BE2C (cell line): ENCODE measurements at regions not wholly inside any gene's neighbourhood (a gene's known extent, or its start where the extent isn't known, plus 50 kb on each side); places are given as distances from the start of the nearest gene placed in this dataset.
A peak's percentile ranks its signal among the peaks of the same experiment; 100 is the strongest.

Experiments
- DNase-seq: peaks from one replicate; pipeline ENCODE4 v3.0.0-alpha.2; 2020
- H3K27me3 ChIP-seq: fragments of 250-450 bp; sonication (Bioruptor Pico); 2 replicates; pipeline ENCODE4 v1.5.1; 2020; ENCODE audit warnings: mild to moderate bottlenecking
- H3K36me3 ChIP-seq: fragments of 250-450 bp; sonication (Bioruptor Pico); 2 replicates; pipeline ENCODE4 v1.5.1; 2020; ENCODE audit warnings: mild to moderate bottlenecking
- H3K4me1 ChIP-seq: fragments of 250-450 bp; sonication (Bioruptor Pico); 2 replicates; pipeline ENCODE4 v1.5.1; 2020
- H3K4me3 ChIP-seq: 2 replicates; pipeline ENCODE4 v1.5.1; 2011; ENCODE audit warnings: low read depth, low read length
- H3K9me3 ChIP-seq: fragments of 250-450 bp; sonication (Bioruptor Pico); 2 replicates; pipeline ENCODE4 v1.5.1; 2020
- CTCF ChIP-seq: IDR thresholded peaks from 2 replicates; pipeline ENCODE4 v1.5.1; 2012; ENCODE audit warnings: mild to moderate bottlenecking, low read depth, low read length

- Histone ChIP-seq H3K9me3 (no peaks in the 10 kb centered on the region), H3K27me3 (no peaks in the 10 kb centered on the region), H3K4me3 (no peak overlapping the region), H3K4me1 (no peaks in the 10 kb centered on the region), H3K36me3 (no peaks in the 10 kb centered on the region)
- TF ChIP-seq CTCF = no peak
- DNase-seq = no peak
These were observed 59.3 kb upstream of the ID3 start for GRCh38 chr1:23618586-23619083.

- DNase-seq = no peak
- Histone ChIP-seq H3K36me3 (no peaks in the 10 kb centered on the region), H3K9me3 (no peaks in the 10 kb centered on the region), H3K4me3 (no peak overlapping the region), H3K27me3 (no peaks in the 10 kb centered on the region), H3K4me1 (no peaks in the 10 kb centered on the region)
- TF ChIP-seq CTCF = no peak
These were observed 57.8 kb upstream of the ID3 start for GRCh38 chr1:23617084-23617521.

- Histone ChIP-seq H3K36me3 (no peaks in the 10 kb centered on the region), H3K4me1 (no peaks in the 10 kb centered on the region), H3K4me3 (no peak overlapping the region), H3K9me3 (no peaks in the 10 kb centered on the region), H3K27me3 (no peaks in the 10 kb centered on the region)
- peak; percentile 18 for DNase-seq
- TF ChIP-seq CTCF = no peak
These were observed 57.1 kb upstream of the ID3 start for GRCh38 chr1:23616292-23616824.

DNA sequence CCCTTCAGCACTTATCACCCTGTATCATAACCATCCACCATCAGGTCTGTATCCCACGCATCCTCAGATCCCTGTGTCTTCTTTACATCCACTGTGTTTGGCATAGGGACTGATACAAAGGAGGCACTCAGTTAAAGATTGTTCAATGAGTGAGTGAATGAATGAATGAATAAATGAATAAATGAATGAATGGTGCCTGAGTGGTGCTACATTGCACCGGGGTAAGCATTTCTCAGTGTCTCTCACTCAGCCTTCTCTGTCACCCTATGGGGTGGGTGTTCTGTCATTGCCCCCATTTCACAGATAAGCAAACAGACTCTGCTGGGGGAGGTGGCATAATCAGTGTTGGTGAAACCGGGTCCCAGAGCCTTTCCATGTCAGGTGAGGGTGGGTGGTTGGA is 56.6 kb upstream of the ID3 start:
- Histone ChIP-seq H3K27me3 (no peaks in the 10 kb centered on the region), H3K4me3 (no peak overlapping the region), H3K9me3 (no peaks in the 10 kb centered on the region), H3K4me1 (no peaks in the 10 kb centered on the region), H3K36me3 (no peaks in the 10 kb centered on the region)
- DNase-seq = no peak
- TF ChIP-seq CTCF = no peak

GRCh38 chr1:23615423-23615822 is 56.1 kb upstream of the ID3 start:
- H3K27me3 ChIP-seq = no peaks in the 10 kb centered on the region

More at GRCh38 chr1:23615423-23615822, 56.1 kb upstream of the ID3 start:
- DNase-seq = no peak
- no peaks in the 10 kb centered on the region for H3K9me3 ChIP-seq
- no peak overlapping the region for H3K4me3 ChIP-seq
- no peaks in the 10 kb centered on the region for H3K36me3 ChIP-seq
- no peaks in the 10 kb centered on the region for H3K4me1 ChIP-seq
- TF ChIP-seq CTCF = no peak
